Central memory CD8-positive, alpha-beta T cell (primary cell): ENCODE measurements at regions not wholly inside any gene's neighbourhood (a gene's known extent, or its start where the extent isn't known, plus 50 kb on each side); places are given as distances from the start of the nearest gene placed in this dataset.

Experiments
- ATAC-seq: fragments of 150-1000 bp; cut with Tn5 transposase; replicated peaks from 2 replicates; pipeline ENCODE4 v1.10.0; 2022; ENCODE audit warnings: mild to moderate bottlenecking, moderate FRiP score, moderate number of reproducible peaks; ENCODE audit not compliant: poor library complexity, severe bottlenecking; ENCODE audit errors: extremely low read depth
- DNase-seq, 2 donors: peaks; one replicate each; pipeline ENCODE4 v3.0.0; 2021; ENCODE audit warnings: low spot score in 2 of 2
- H3K27ac Mint-ChIP-seq: one replicate; pipeline ENCODE4 v1.8.0; 2022; ENCODE audit warnings: low read depth, mild to moderate bottlenecking, moderate library complexity, mixed read lengths
- H3K27me3 Mint-ChIP-seq: one replicate; pipeline ENCODE4 v1.8.0; 2022; ENCODE audit warnings: mixed read lengths
- H3K36me3 Mint-ChIP-seq: one replicate; pipeline ENCODE4 v1.8.0; 2022; ENCODE audit warnings: mild to moderate bottlenecking, moderate library complexity, mixed read lengths; ENCODE audit not compliant: insufficient read depth
- H3K4me1 Mint-ChIP-seq: one replicate; pipeline ENCODE4 v1.8.0; 2022; ENCODE audit warnings: mixed read lengths
- H3K4me3 Mint-ChIP-seq: one replicate; pipeline ENCODE4 v1.8.0; 2022; ENCODE audit warnings: mild to moderate bottlenecking, moderate library complexity, mixed read lengths
- H3K9me3 Mint-ChIP-seq: one replicate; pipeline ENCODE4 v1.8.0; 2022; ENCODE audit warnings: mixed read lengths

- Mint-ChIP-seq H3K27ac (no peak overlapping the region), H3K9me3 (no peaks in the 10 kb centered on the region), H3K27me3 (peaks cover 50% of the 10 kb centered on the region), H3K4me3 (no peak overlapping the region), H3K36me3 (peaks cover 2% of the 10 kb centered on the region), H3K4me1 (no peaks in the 10 kb centered on the region)
- ATAC-seq = no peak
- DNase-seq = no peak
Measured at GRCh38 chr1:3981261-3981660, 81.2 kb upstream of the C1orf174 start.

DNA sequence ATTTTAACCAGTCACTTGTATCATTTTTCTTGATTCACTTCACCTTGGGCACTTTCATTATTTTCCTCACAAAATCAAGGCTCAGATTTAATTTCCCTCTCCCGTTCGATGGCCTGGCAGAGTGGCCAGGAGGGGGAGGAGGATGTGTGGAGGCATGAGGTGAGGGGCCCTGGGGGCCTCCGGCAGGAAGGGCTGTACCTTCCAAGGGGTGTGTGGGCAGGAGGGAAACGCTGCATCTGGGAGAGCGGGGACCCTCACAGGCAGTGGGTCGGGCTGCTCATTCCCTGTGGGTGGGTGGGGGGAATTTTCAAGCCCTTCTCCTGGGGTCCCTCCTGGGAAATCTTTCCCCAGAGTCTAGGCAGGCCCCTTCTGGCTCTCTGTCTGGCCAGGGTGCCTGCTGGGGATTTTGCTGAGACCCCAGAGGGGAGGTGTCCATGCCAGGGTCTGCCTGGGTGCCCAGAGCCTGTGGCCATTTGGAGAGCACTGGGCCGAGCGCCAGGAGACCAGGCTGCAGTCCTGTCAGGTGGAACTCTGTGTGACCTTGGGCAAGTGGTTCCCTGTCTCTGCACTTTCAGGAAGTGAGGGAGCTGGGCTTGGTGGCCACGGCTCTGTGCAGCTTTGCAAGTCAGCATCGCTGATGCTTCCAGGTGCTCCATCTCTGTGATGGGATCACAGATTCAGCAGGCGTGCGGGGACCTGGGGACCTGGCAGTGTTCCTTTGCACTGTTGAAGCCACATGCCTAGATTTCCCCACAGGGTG is 81.9 kb upstream of the C1orf174 start:
- no peak for ATAC-seq
- Mint-ChIP-seq H3K36me3 (peaks cover 2% of the 10 kb centered on the region), H3K27me3 (peaks cover 44% of the 10 kb centered on the region), H3K27ac (no peak overlapping the region), H3K9me3 (no peaks in the 10 kb centered on the region), H3K4me1 (no peaks in the 10 kb centered on the region), H3K4me3 (no peak overlapping the region)
- no peak for DNase-seq

GRCh38 chr1:3983181-3983580 is 83.1 kb upstream of the C1orf174 start:
- DNase-seq (no peak), ATAC-seq (no peak)
- no peaks in the 10 kb centered on the region for H3K36me3 Mint-ChIP-seq
- no peak overlapping the region for H3K4me3 Mint-ChIP-seq
- no peak overlapping the region for H3K27ac Mint-ChIP-seq
- H3K27me3 Mint-ChIP-seq = peaks cover 44% of the 10 kb centered on the region
- no peaks in the 10 kb centered on the region for H3K9me3 Mint-ChIP-seq
- H3K4me1 Mint-ChIP-seq = no peaks in the 10 kb centered on the region

GRCh38 chr1:3984586-3984985 is 84.5 kb upstream of the C1orf174 start:
- no peaks in the 10 kb centered on the region for H3K9me3 Mint-ChIP-seq
- H3K27me3 Mint-ChIP-seq = peaks cover 39% of the 10 kb centered on the region
- H3K4me1 Mint-ChIP-seq = no peaks in the 10 kb centered on the region
- no peak overlapping the region for H3K4me3 Mint-ChIP-seq
- no peak for ATAC-seq
- DNase-seq = no peak
- H3K36me3 Mint-ChIP-seq = no peaks in the 10 kb centered on the region
- no peak overlapping the region for H3K27ac Mint-ChIP-seq

- H3K36me3 Mint-ChIP-seq = no peaks in the 10 kb centered on the region
- no peaks in the 10 kb centered on the region for H3K4me1 Mint-ChIP-seq
- H3K27me3 Mint-ChIP-seq = peaks cover 57% of the 10 kb centered on the region
- ATAC-seq = no peak
- no peak for DNase-seq
- H3K9me3 Mint-ChIP-seq = peaks cover under 1% of the 10 kb centered on the region
- no peak overlapping the region for H3K4me3 Mint-ChIP-seq
- H3K27ac Mint-ChIP-seq = no peak overlapping the region
Measured at GRCh38 chr1:3986686-3987218, 86.7 kb upstream of the C1orf174 start.

DNA sequence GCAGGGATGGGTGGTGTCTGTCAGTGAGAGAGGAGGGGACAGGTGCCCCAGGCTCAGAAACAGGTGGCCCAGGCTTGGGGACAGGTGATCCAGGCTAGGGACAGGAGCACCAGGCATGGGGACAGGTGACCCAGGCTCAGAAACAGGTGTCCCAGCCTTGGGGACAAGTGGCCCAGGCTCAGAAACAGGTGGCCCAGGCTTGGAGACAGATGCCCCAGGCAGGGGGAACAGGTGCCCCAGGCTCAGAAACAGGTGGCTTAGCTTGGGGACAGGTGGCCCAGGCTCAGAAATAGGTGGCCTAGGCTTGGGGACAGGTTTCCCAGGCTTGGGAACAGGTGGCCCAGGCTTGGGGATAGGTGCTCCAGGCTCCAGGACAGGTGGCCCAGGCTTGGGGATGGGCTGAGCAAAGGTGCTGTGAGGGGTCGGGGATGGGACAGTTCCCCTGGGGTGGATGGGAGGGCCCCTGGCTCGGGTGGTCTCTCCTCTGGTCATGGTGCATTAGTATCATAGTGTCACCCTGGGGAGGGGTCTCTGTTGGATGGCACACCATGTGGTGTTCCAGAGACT is 87.7 kb upstream of the C1orf174 start:
- Mint-ChIP-seq H3K4me1 (no peaks in the 10 kb centered on the region), H3K36me3 (no peaks in the 10 kb centered on the region), H3K4me3 (no peak overlapping the region), H3K9me3 (peaks cover 8% of the 10 kb centered on the region), H3K27me3 (peaks cover 57% of the 10 kb centered on the region), H3K27ac (no peak overlapping the region)
- ATAC-seq (no peak), DNase-seq (no peak)

GRCh38 chr1:3988431-3988830 is 88.4 kb upstream of the C1orf174 start:
- H3K9me3 Mint-ChIP-seq = peaks cover 8% of the 10 kb centered on the region

DNA sequence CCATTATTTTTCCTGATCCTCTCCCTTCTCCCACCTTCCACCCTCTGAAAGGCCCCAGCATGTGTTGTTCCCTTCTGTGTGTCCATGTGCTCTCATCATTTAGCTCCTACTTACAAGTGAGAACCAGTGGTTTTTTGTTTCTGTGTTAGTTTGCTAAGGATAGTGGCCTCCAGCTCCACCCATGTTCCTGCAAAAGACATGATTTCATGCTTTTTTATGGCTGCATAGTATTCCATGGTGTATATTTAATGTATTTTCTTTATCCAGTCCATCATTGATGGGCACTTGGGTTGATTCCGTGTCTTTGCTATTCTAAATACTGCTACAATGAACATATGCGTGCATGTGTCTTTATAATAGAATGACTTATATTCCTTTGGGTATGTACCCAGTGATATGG is 89.4 kb upstream of the C1orf174 start:
- no peak for DNase-seq

More at GRCh38 chr1:3988431-3988830, 88.4 kb upstream of the C1orf174 start:
- no peak overlapping the region for H3K27ac Mint-ChIP-seq
- no peaks in the 10 kb centered on the region for H3K36me3 Mint-ChIP-seq
- DNase-seq (no peak), ATAC-seq (no peak)
- H3K4me1 Mint-ChIP-seq = no peaks in the 10 kb centered on the region
- H3K27me3 Mint-ChIP-seq = peaks cover 51% of the 10 kb centered on the region
- no peak overlapping the region for H3K4me3 Mint-ChIP-seq

DNA sequence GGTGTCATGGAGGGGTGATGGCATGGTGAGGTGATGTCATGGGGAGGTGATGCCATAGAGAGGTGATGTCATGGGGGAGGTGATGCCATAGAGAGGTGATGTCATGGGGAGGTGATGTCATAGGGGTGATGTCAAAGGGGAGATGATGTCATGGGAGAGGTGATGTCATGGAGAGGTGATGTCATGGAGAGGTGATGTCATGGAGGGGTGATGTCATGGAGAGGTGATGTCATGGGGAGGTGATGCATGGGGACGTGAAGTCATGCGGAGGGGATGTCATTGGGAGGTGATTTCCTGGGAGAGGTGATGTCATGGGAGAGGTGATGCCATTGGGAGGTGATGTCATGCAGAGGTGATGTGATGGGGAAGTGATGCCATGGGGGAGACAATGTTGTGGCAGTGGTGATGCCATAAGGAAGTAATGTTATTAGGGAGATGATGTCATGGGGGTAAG is 92.1 kb upstream of the C1orf174 start:
- Mint-ChIP-seq H3K36me3 (no peaks in the 10 kb centered on the region), H3K27ac (no peak overlapping the region), H3K27me3 (peaks cover 54% of the 10 kb centered on the region), H3K4me3 (no peak overlapping the region), H3K9me3 (peaks cover 8% of the 10 kb centered on the region), H3K4me1 (no peaks in the 10 kb centered on the region)
- DNase-seq = no peak
- ATAC-seq = no peak

More for the DNA sequence above, 89.4 kb upstream of the C1orf174 start:
- no peak for ATAC-seq
- Mint-ChIP-seq H3K9me3 (peaks cover 8% of the 10 kb centered on the region), H3K27ac (no peak overlapping the region), H3K4me1 (no peaks in the 10 kb centered on the region), H3K36me3 (no peaks in the 10 kb centered on the region), H3K4me3 (no peak overlapping the region), H3K27me3 (peaks cover 53% of the 10 kb centered on the region)

- no peaks in the 10 kb centered on the region for H3K36me3 Mint-ChIP-seq
- H3K27me3 Mint-ChIP-seq = peaks cover 54% of the 10 kb centered on the region
- no peaks in the 10 kb centered on the region for H3K4me1 Mint-ChIP-seq
- no peak for DNase-seq
- no peak overlapping the region for H3K4me3 Mint-ChIP-seq
- peaks cover 8% of the 10 kb centered on the region for H3K9me3 Mint-ChIP-seq
- H3K27ac Mint-ChIP-seq = no peak overlapping the region
- ATAC-seq = no peak
Measured at GRCh38 chr1:3992746-3993145, 92.7 kb upstream of the C1orf174 start.

- H3K9me3 Mint-ChIP-seq = peaks cover 8% of the 10 kb centered on the region
- ATAC-seq (no peak), DNase-seq (no peak)
- no peak overlapping the region for H3K4me3 Mint-ChIP-seq
- no peaks in the 10 kb centered on the region for H3K4me1 Mint-ChIP-seq
- peaks cover 63% of the 10 kb centered on the region for H3K27me3 Mint-ChIP-seq
- no peak overlapping the region for H3K27ac Mint-ChIP-seq
- no peaks in the 10 kb centered on the region for H3K36me3 Mint-ChIP-seq
Measured at GRCh38 chr1:3993619-3994375, 93.7 kb upstream of the C1orf174 start.

DNA sequence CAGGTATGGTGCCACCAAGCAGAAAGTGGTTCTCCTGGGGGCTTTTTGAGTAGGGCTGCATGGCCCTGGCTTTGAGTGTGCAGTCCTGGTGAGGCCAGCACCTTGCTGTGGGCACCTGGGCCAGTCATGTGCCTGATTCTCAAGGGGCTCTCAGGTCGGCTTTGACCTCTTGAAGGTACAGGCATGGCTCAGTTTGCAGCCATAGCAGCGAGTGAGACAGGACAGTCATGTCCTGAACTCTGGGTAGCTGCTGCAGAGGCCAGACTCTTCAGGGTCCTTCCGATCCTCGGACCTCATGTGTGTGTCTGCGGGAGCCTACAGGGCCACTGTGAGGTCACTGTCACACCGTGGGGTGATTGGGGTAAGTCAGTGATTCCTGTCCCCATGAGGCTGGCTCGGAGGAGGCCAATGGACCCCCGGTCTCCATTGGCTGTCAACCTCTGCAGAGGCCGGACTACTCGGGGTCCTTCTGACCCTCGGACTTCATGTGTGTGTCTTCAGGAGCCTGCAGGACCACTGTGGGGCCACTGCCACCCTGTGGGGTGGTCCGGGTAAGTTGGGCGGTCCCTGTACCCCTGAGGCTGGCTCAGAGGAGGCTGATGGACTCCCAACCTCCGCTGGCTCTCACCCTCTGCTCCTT is 95.2 kb upstream of the C1orf174 start:
- Mint-ChIP-seq H3K4me1 (no peaks in the 10 kb centered on the region), H3K4me3 (no peak overlapping the region), H3K36me3 (no peaks in the 10 kb centered on the region), H3K27ac (no peak overlapping the region), H3K9me3 (peaks cover 8% of the 10 kb centered on the region), H3K27me3 (peaks cover 66% of the 10 kb centered on the region)
- DNase-seq (no peak), ATAC-seq (no peak)
